ENCODE measurements at regions not wholly inside any gene's neighbourhood (a gene's known extent, or its start where the extent isn't known, plus 50 kb on each side); places are given as distances from the start of the nearest gene placed in this dataset.

DNA sequence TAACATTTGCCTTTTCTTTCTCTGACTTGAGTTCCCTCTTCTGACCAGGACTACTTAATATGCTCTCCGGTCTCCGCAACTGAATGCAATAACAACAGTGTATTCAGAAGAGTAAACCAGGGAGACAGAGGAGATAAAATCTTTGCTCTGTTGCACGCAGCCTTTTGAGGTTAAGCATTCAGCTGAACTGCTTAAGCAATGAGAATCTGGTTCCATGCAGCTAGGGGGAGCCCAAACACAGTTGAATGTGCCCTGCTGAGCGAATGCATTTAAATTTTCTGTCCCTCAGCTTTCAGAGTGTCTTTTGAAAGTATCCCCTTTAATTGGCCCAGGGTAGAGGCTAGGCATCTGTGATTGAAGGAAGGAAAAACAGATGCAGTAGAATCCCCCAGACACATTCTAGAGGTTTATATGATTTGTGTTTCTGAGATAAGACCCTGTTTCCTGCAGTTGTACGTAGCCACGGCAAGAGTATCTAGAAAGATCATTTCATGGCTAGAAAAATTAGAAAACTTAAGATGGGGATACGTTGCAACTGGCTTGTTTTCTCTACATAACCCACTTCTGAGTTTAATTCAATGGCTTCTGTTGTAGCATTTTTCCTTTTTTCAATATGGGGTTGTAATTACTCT is 309.6 kb downstream of the TUSC7 start:
- H3K4me3 ChIP-seq (ENCODE audit: low read depth, low read length) = no peak overlapping the region
- peak; percentile 56 for DNase-seq (ENCODE audit: low read depth)
- TF ChIP-seq POLR2A (IDR thresholded peaks at IDR 0.05; ENCODE audit: extremely low read depth, insufficient read length) = no peak
- TF ChIP-seq, protein P1, sequence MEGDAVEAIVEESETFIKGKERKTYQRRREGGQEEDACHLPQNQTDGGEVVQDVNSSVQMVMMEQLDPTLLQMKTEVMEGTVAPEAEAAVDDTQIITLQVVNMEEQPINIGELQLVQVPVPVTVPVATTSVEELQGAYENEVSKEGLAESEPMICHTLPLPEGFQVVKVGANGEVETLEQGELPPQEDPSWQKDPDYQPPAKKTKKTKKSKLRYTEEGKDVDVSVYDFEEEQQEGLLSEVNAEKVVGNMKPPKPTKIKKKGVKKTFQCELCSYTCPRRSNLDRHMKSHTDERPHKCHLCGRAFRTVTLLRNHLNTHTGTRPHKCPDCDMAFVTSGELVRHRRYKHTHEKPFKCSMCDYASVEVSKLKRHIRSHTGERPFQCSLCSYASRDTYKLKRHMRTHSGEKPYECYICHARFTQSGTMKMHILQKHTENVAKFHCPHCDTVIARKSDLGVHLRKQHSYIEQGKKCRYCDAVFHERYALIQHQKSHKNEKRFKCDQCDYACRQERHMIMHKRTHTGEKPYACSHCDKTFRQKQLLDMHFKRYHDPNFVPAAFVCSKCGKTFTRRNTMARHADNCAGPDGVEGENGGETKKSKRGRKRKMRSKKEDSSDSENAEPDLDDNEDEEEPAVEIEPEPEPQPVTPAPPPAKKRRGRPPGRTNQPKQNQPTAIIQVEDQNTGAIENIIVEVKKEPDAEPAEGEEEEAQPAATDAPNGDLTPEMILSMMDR (IDR thresholded peaks at IDR 0.05; ENCODE audit: low read depth, low read length) = peak; percentile 58
- TF ChIP-seq, protein P2, sequence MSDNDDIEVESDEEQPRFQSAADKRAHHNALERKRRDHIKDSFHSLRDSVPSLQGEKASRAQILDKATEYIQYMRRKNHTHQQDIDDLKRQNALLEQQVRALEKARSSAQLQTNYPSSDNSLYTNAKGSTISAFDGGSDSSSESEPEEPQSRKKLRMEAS (IDR thresholded peaks at IDR 0.05; ENCODE audit: low read depth, low read length) = no peak

DNA sequence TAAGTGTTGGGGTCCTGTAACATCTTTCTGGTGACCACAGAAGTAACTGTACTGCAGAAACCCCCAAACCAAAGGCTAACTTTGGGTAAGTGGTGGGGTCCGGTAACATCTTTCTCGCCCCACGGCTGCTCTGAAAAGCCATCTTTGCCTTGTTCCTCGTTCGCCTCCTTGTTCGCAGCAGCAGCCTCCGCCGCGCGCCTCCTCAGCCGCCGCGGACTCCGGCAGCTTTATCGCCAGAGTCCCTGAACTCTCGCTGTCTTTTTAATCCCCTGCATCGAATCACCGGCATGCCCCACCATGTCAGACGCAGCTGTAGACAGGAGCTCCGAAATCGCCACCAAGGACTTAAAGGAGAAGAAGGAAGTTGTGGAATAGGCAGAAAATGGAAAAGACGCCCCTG is 316.8 kb downstream of the TUSC7 start:
- TF ChIP-seq, protein P1 (IDR thresholded peaks at IDR 0.05; ENCODE audit: low read depth, low read length) = no peak
- TF ChIP-seq POLR2A (IDR thresholded peaks at IDR 0.05; ENCODE audit: extremely low read depth, insufficient read length) = no peak
- TF ChIP-seq, protein P2 (IDR thresholded peaks at IDR 0.05; ENCODE audit: low read depth, low read length) = no peak
- TF ChIP-seq MYC (IDR thresholded peaks at IDR 0.05; ENCODE audit: low read depth, low read length) = no peak
- H3K4me3 ChIP-seq (ENCODE audit: low read depth, low read length) = no peak overlapping the region
- DNase-seq (ENCODE audit: low read depth) = no peak

DNA sequence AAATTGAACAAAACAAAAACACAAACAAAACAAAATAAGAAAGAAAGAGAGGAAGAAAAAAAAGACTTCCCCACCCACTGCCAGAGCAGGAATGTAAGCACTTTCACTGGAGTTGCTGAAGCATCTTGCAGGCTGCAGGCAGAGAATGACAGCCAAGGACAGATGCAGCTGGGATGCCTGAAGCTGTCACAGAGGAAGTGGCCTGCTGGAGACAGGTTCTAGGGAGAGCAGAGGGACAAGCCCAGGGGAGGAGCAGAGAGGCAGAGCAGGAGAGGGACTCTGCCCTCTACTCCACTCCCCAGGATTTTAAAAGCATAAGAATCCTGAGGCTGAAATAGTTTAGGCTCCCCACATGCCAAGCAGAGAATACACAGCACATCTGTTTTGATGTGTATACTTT is 326.2 kb downstream of the TUSC7 start:
- no peak overlapping the region for H3K4me3 ChIP-seq (ENCODE audit: low read depth, low read length)
- DNase-seq (ENCODE audit: low read depth) = no peak
- no peak for TF ChIP-seq POLR2A (IDR thresholded peaks at IDR 0.05; ENCODE audit: extremely low read depth, insufficient read length)
- TF ChIP-seq, protein P1 (IDR thresholded peaks at IDR 0.05; ENCODE audit: low read depth, low read length) = no peak
- TF ChIP-seq, protein P2 (IDR thresholded peaks at IDR 0.05; ENCODE audit: low read depth, low read length) = no peak
- TF ChIP-seq MYC (IDR thresholded peaks at IDR 0.05; ENCODE audit: low read depth, low read length) = no peak

DNA sequence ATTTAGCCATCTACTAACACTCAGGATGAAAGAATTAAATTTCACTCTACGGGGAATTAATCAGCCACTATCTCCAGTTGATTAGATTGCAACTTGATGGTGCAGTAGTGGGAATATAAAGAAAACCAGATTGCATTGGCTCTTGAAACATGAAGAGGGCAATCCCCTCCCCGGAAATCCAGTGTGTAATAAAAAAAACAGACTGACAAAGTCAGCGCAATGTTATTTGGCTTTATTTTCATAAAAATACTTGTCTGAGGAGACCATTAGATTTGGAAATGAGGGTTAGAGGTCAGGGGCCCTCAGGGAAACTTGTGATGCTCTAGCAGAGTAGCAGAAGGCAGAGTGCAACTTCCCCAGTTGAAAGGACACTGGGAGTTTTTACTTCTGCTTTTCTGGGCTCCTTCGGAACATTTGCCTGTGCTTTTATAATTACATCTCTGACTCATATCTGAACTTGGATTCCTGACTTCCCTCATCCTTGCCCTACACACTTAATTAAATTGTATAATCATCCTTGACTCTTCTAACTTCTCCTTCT is 326.8 kb downstream of the TUSC7 start:
- no peak overlapping the region for H3K4me3 ChIP-seq (ENCODE audit: low read depth, low read length)
- DNase-seq (ENCODE audit: low read depth) = peak; percentile 74
- TF ChIP-seq POLR2A (IDR thresholded peaks at IDR 0.05; ENCODE audit: extremely low read depth, insufficient read length) (no peak), MYC (IDR thresholded peaks at IDR 0.05; ENCODE audit: low read depth, low read length) (no peak)
- TF ChIP-seq, protein P2 (IDR thresholded peaks at IDR 0.05; ENCODE audit: low read depth, low read length) = no peak
- TF ChIP-seq, protein P1 (IDR thresholded peaks at IDR 0.05; ENCODE audit: low read depth, low read length) = no peak

DNA sequence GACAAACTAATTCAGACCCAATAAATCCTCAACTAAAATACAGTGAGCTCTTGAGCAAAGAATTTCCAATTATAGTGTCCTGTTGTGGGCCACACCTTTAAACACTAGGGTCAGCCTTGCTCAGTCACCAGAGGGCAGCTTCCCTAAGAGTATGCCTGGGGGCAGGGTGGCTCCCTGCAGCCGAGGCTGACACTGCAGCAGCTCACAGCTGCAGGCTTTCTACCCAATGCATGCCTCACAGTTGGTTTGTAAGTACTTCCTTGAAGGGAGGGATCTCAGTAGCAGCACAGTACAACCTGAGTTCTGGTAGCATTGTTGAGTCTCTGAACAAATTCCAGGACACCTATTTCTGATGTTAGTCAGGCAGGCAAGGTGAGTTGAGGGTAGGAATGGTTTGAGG is 335.6 kb downstream of the TUSC7 start:
- no peak overlapping the region for H3K4me3 ChIP-seq (ENCODE audit: low read depth, low read length)
- DNase-seq (ENCODE audit: low read depth) = no peak
- TF ChIP-seq MYC (IDR thresholded peaks at IDR 0.05; ENCODE audit: low read depth, low read length) (no peak), POLR2A (IDR thresholded peaks at IDR 0.05; ENCODE audit: extremely low read depth, insufficient read length) (no peak)
- TF ChIP-seq, protein P1 (IDR thresholded peaks at IDR 0.05; ENCODE audit: low read depth, low read length) = no peak
